Suprapubic skin (tissue), 4 donors: ENCODE measurements at regions not wholly inside any gene's neighbourhood (a gene's known extent, or its start where the extent isn't known, plus 50 kb on each side); places are given as distances from the start of the nearest gene placed in this dataset.

Source experiments
- DNase-seq, 2 donors: peaks; one replicate each; pipeline ENCODE4 v3.0.0-alpha.2; 2019; ENCODE audit warnings: low spot score in 2 of 2
- H3K27ac ChIP-seq: fragments of 200-600 bp; sonication (generic); one replicate; pipeline ENCODE4 v1.5.1; 2019
- H3K27me3 ChIP-seq: fragments of 200-600 bp; sonication (generic); one replicate; pipeline ENCODE4 v1.5.1; 2019
- H3K36me3 ChIP-seq: fragments of 200-600 bp; sonication (generic); one replicate; pipeline ENCODE4 v1.5.1; 2019
- H3K4me1 ChIP-seq: fragments of 200-600 bp; sonication (generic); one replicate; pipeline ENCODE4 v1.5.1; 2019
- H3K4me3 ChIP-seq: fragments of 200-600 bp; sonication (generic); one replicate; pipeline ENCODE4 v1.5.1; 2019; ENCODE audit warnings: mild to moderate bottlenecking
- H3K9me3 ChIP-seq: fragments of 200-600 bp; sonication (generic); one replicate; pipeline ENCODE4 v1.5.1; 2019
- CTCF ChIP-seq, 2 donors: fragments of 200-600 bp in 1 of 2; fragments of 450-650 bp in 1 of 2; sonication (generic) in 1 of 2; IDR thresholded peaks; one replicate each; pipeline ENCODE4 v1.5.1; 2016 to 2019; ENCODE audit warnings: antibody characterized with exemption in 2 of 2, mild to moderate bottlenecking in 1 of 2, moderate library complexity in 1 of 2
- EP300 ChIP-seq: sonication (generic); formaldehyde crosslinking; IDR thresholded peaks from one replicate; pipeline ENCODE4 v1.6.1; 2017; ENCODE audit warnings: antibody characterized with exemption
- POLR2A ChIP-seq, 2 donors: fragments of 450-650 bp; IDR thresholded peaks; one replicate each; pipeline ENCODE4 v1.6.1; 2017; ENCODE audit warnings: antibody characterized with exemption in 2 of 2, mild to moderate bottlenecking in 2 of 2, moderate library complexity in 2 of 2
- POLR2AphosphoS5 ChIP-seq, 3 donors: sonication (generic); formaldehyde crosslinking; IDR thresholded peaks; one replicate each; pipeline ENCODE4 v1.6.1; 2017; ENCODE audit warnings: antibody characterized with exemption in 3 of 3
- WGBS: methylation state at CpG from one replicate; pipeline ENCODE4 v1.1.5; 2018; 5-methylcytosine and 5-hydroxymethylcytosine counted together

GRCh38 chr4:67201334-67201733 lies 344.0 kb downstream of the CENPC start:
- TF ChIP-seq CTCF (IDR thresholded peaks at IDR 0.05) (no peak), POLR2A (IDR thresholded peaks at IDR 0.05) (no peak), POLR2AphosphoS5 (IDR thresholded peaks at IDR 0.05) (no peak), EP300 (no peak)
- WGBS = 55% methylated on average over 3 of the region's 3 CpGs
- H3K27me3 ChIP-seq = no peaks in the 10 kb centered on the region

GRCh38 chr4:67198727-67199126 lies 346.6 kb downstream of the CENPC start:
- Histone ChIP-seq H3K4me1 (no peaks in the 10 kb centered on the region), H3K27ac (no peak overlapping the region), H3K36me3 (no peaks in the 10 kb centered on the region), H3K27me3 (no peaks in the 10 kb centered on the region), H3K9me3 (no peaks in the 10 kb centered on the region), H3K4me3 (no peak overlapping the region)
- TF ChIP-seq POLR2AphosphoS5 (IDR thresholded peaks at IDR 0.05) = no peak
- TF ChIP-seq CTCF (IDR thresholded peaks at IDR 0.05) = no peak
- TF ChIP-seq EP300 = no peak
- no peak for TF ChIP-seq POLR2A (IDR thresholded peaks at IDR 0.05)
- 25% methylated on average over 2 of the region's 2 CpGs for WGBS
- DNase-seq = no peak

More at GRCh38 chr4:67201334-67201733, 344.0 kb downstream of the CENPC start:
- no peaks in the 10 kb centered on the region for H3K9me3 ChIP-seq
- H3K4me1 ChIP-seq = no peaks in the 10 kb centered on the region
- no peak overlapping the region for H3K27ac ChIP-seq
- H3K36me3 ChIP-seq = no peaks in the 10 kb centered on the region
- H3K4me3 ChIP-seq = no peak overlapping the region
- no peak for DNase-seq

GRCh38 chr4:67167849-67168248 lies 377.5 kb downstream of the CENPC start:
- Histone ChIP-seq H3K36me3 (no peaks in the 10 kb centered on the region), H3K4me3 (no peak overlapping the region), H3K27me3 (no peaks in the 10 kb centered on the region), H3K27ac (no peak overlapping the region), H3K9me3 (no peaks in the 10 kb centered on the region), H3K4me1 (no peaks in the 10 kb centered on the region)
- DNase-seq = no peak
- TF ChIP-seq CTCF (IDR thresholded peaks at IDR 0.05) = no peak
- TF ChIP-seq POLR2A (IDR thresholded peaks at IDR 0.05) = no peak
- no peak for TF ChIP-seq POLR2AphosphoS5 (IDR thresholded peaks at IDR 0.05)
- TF ChIP-seq EP300 = no peak
- WGBS = 88% methylated on average over 3 of the region's 3 CpGs

- WGBS = 82% methylated on average over 2 of the region's 2 CpGs
- H3K4me1 ChIP-seq = no peaks in the 10 kb centered on the region
Measured at GRCh38 chr4:67162690-67163089, 382.6 kb downstream of the CENPC start.

GRCh38 chr4:67161311-67161710 lies 384.0 kb downstream of the CENPC start:
- no peaks in the 10 kb centered on the region for H3K4me1 ChIP-seq
- H3K9me3 ChIP-seq = no peaks in the 10 kb centered on the region
- H3K4me3 ChIP-seq = no peak overlapping the region
- TF ChIP-seq EP300 (no peak), CTCF (IDR thresholded peaks at IDR 0.05) (no peak), POLR2AphosphoS5 (IDR thresholded peaks at IDR 0.05) (no peak), POLR2A (IDR thresholded peaks at IDR 0.05) (no peak)
- no peaks in the 10 kb centered on the region for H3K36me3 ChIP-seq
- no peak overlapping the region for H3K27ac ChIP-seq
- H3K27me3 ChIP-seq = no peaks in the 10 kb centered on the region
- WGBS = 81% methylated on average over 3 of the region's 3 CpGs
- DNase-seq = no peak

More at GRCh38 chr4:67162690-67163089, 382.6 kb downstream of the CENPC start:
- DNase-seq = no peak
- H3K27ac ChIP-seq = no peak overlapping the region
- no peaks in the 10 kb centered on the region for H3K36me3 ChIP-seq
- no peaks in the 10 kb centered on the region for H3K9me3 ChIP-seq
- no peaks in the 10 kb centered on the region for H3K27me3 ChIP-seq
- no peak for TF ChIP-seq POLR2AphosphoS5 (IDR thresholded peaks at IDR 0.05)
- no peak for TF ChIP-seq EP300
- no peak for TF ChIP-seq POLR2A (IDR thresholded peaks at IDR 0.05)
- no peak for TF ChIP-seq CTCF (IDR thresholded peaks at IDR 0.05)
- no peak overlapping the region for H3K4me3 ChIP-seq
